OCI-LY7 (cell line): ENCODE measurements at regions not wholly inside any gene's neighbourhood (a gene's known extent, or its start where the extent isn't known, plus 50 kb on each side); places are given as distances from the start of the nearest gene placed in this dataset.

ENCODE experiments used
- CTCF ChIP-seq: fragments of 200-600 bp; sonication (generic); conservative IDR thresholded peaks from 2 replicates; pipeline ENCODE4 v1.5.1; 2014; ENCODE audit warnings: mild to moderate bottlenecking, antibody characterized with exemption, low read length, moderate library complexity, mixed read lengths
- EZH2phosphoT487 ChIP-seq: fragments of 200-600 bp; sonication (generic); IDR thresholded peaks from 2 replicates; pipeline ENCODE4 v1.6.1; 2018; ENCODE audit warnings: low read depth, borderline replicate concordance, mild to moderate bottlenecking, mixed run types, antibody characterized with exemption, low read length, moderate library complexity, mixed read lengths

- no peak for TF ChIP-seq CTCF
- TF ChIP-seq EZH2phosphoT487, result no peak
These were observed 255.0 kb upstream of the MYOCD start for GRCh38 chr17:12410717-12411116.
